Stimulated activated CD4-positive, alpha-beta T cell treated with anti-CD3 and anti-CD28 coated beads, Interleukin-4, amount 100 ng/mL, for 1 hour (primary cell): ENCODE measurements at regions not wholly inside any gene's neighbourhood (a gene's known extent, or its start where the extent isn't known, plus 50 kb on each side); places are given as distances from the start of the nearest gene placed in this dataset.
"Not testable (repeated sequence)": the region's sequence is repeated elsewhere in the genome, so short reads cannot be mapped to it uniquely, and the experiment has no call there.

ENCODE experiments used
- DNase-seq: peaks from one replicate; pipeline ENCODE4 v3.0.0-alpha.2; 2020

GRCh38 chr12:104906695-104907094, 51.4 kb downstream of the SLC41A2 start:
- no peak for DNase-seq

DNA sequence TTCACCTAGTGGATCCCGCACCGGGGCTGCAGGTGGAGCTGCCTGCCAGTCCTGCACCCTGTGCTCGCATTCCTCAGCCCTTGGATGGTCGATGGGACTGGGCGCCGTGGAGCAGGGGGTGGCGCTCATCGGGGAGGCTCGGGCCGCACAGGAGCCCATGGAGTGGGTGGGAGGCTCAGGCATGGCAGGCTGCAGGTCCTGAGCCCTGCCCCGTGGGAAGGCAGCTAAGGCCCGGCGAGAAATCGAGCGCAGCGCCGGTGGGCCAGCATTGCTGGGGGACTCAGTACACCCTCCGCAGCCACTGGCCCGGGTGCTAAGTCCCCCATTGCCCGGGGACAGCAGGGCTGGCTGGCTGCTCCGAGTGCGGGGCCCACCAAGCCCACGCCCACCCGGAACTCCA, 52.6 kb downstream of the SLC41A2 start:
- DNase-seq: not testable (repeated sequence)

DNA sequence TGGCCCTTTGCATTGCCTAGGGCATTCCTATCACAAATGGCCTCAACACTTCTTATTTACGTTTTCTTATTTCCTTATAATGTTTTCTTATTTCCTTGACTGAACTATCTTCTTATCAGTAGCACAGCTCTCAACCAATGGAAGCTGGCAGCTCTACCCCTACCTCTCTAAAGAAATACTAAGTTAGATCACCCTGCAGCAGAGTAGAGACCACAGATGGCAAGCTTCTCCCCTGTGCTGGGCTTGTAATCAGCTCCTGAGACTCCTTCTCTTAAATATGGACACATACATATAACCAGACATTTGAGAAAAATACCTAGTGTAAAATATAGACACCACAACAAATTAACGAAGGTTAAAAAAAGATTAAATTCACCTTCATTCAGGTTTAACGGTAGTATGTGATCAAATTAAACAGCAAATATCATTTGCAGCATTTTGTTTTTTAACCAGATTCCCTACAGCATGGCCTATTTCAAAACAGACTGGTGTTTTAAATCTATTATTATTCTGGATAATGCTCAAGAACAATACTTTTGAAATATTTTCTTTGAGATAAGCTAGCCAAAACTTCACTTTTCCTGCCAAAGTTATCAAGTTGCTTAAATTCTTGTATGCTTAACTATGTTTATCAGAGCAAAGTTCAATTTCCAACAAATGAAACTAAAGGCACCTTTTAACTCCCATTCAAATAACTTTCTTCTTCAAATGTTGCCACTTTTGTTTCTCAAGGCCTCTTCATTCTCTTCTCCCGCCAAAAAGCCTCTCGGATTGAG, 54.3 kb downstream of the SLC41A2 start:
- DNase-seq: no peak

DNA sequence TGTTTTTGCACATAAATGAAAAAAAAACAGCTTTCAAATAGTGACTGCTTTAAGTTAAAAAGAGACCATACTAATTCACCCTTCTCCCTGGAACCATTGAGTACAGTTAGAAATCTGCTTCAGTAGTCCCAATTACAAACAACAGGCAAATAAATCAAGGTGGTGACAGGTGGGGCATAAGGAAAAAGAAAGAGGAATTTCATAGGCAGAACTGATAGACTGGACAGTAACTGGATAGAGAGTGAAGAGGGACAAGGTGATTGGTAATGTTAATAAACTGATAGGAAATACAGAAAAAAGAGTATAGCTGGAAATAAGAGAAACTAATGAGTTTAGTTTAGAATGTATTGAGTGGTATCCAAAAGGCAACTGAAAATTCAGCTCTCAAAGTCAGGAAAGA, 56.0 kb downstream of the SLC41A2 start:
- no peak for DNase-seq

DNA sequence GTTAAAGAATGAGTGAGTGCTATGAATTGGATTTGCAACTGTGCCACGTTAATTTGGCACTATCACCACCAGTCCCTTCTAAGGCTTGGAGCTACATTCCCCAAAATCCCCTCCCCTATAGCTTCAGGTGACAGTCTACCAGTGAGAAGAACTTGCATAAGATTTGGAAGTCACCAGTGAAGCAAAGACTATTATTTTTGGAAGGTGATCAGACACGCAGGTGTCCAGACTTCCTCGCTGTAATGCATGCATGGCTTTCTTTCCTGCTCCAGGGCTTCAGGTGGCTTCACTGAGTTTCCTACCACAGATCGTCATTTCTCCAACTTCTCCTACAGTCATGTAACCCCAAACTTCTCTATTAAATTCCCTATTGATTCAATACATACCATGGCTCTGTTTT, 61.4 kb downstream of the SLC41A2 start:
- no peak for DNase-seq

GRCh38 chr12:104896146-104896545, 61.9 kb downstream of the SLC41A2 start:
- DNase-seq: no peak

DNA sequence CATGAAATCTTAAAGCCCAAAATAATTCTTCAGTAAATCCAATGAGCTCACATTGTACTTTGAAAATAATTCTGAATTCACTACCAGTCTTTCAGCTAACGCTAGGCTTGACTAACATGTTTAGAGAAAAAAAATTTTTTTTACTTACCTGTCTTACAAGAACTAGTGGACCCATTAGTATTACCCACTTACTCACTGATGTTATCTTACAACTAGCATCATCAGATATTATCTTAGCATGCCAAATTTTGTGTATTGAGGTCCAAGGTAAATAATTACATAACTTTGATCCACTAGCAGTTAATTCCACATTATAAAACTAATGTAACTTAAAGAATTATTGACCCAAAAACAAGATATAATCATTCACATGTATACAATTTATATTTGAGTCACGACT, 62.7 kb downstream of the SLC41A2 start:
- no peak for DNase-seq

DNA sequence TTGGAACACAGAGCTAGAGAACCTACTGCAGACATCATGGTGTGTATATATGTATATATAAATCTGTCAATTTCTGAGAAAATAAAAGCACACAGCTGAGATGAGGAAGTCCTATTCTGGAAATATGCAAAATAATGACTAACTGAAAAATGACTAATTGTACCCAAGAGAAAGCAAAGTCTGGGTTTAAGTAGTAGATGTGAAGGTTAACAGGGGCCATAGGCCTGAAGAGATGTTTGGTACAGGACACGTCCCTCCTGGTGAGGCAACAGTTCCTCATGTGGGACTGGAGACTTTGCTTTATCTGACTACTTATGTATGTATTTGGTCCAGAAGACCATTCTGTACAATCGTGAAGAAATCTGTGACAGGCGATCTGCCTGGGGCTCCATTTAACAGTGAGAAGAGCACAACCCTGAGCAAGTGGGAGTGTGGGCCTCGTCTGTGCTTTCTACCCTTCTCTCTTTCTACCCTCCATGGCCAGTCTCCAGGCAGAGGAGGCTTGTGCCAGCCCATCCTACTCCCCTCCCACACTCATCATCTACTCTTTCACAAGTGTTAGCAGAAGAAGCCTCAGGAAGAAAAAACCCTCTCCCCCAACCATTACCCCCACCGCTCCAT, 67.5 kb downstream of the SLC41A2 start:
- DNase-seq: no peak

DNA sequence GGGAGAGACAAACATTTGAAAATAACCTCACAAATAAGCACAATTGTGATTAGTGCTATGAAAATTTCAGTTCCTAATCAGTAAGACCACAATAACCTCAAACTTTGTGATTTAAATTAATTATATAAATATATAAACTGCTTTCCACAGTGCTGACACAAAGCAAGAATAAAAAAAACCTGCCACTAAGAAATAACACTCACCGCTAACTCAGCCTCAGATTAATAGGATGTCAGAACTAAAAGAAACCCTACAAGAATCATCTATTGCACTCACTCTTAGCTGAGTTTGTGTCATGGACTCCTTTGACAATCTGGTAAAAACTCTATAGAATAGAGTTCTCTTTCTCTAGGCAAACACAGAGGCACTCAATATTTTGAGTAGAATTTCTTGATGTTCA, 68.4 kb downstream of the SLC41A2 start:
- DNase-seq: no peak

DNA sequence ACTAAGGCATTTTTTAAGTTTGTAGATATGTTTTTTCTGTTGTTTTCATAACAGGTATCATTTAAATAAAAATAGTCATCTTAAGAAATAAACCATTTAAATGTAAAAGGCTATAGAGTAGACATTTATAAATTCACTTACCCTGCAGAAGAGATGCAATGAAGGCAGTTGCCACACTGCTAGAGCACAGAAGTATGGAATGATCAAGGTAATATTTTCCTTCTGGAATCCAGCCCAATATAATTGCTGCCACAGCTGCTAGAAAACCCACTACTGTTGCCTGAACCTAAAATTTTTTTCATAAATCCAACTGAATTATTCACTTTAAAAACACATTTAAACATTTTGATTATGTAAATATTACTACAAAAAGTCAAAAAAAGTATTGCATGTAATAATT, 69.2 kb downstream of the SLC41A2 start:
- DNase-seq: no peak

DNA sequence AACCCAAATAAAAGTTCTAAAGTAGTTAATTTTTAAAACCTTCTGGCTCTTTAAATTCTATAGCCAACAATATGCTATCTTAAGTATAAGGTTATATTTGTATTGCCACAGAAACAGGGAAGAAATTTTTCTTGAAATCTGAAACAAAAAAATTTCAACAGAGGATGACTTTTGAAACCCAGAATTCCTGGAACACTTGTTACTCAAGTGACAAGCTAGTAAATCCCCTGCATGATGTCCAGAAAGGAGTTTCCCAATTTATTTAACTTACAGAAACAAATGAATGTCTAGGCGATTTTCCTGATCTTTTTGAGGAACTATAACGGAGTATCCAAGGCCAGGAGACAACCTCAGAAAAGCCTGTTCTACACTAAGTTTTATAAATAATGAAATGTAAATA, 69.6 kb downstream of the SLC41A2 start:
- DNase-seq: no peak

- no peak for DNase-seq
These were observed 70.6 kb downstream of the SLC41A2 start for GRCh38 chr12:104887452-104887851.

DNA sequence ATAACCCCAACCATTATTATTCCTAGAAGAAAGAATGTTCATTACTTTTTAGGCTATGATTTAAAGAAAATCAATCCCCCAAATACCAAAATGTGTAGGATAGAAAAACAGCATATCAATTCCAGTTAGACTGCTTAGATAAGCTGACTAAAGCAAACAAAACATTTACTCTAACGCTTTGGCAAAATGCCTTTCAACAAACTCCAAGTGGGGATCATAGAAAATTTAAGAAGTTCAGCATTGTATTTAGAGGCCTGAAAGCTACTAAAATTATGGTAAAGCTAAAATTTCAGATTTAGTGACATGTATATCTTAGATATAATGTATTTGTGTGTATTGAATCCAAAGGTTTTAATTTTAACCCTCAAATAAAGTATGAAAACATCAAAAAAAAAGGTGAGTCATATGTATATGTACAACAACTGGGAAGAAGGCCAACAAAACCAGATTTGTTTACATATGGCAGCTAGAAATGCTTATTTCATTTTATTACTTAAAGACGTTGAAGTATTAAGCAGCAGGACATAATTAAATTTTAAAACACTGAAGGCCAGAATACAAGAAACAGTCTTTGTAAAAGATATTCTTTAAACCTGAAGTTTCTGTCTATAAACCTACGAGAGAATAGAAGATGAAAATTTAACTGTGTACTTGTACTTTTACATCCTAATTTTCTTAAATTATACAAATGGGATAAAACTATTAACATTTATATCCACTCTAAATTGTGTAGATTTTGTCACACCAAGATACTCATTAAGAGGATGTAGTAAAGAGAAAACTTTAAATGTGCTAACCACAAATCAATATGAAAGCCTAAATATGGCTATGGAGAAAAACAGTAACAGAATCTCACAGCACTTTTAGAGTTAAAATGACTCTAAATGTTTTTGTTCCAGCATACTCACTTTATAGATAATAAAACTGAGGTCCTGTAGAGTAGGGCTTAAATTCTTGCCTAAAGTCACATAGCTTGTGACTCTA, 71.4 kb downstream of the SLC41A2 start:
- no peak for DNase-seq

DNA sequence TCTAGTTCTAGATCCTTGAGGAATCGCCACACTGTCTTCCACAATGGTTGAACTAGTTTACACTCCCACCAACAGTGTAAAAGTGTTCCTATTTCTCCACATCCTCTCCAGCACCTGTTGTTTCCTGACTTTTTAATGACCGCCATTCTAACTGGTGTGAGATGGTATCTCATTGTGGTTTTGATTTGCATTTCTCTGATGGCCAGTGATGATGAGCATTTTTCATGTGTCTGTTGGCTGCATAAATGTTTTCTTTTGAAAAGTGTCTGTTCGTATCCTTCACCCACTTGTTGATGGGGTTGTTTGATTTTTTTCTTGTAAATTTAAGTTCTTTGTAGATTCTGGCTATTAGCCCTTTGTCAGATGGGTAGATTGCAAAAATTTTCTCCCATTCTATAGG, 79.2 kb downstream of the SLC41A2 start:
- DNase-seq: not testable (repeated sequence)

- DNase-seq: peak; percentile 29
These were observed 80.9 kb downstream of the SLC41A2 start for GRCh38 chr12:104877103-104877705.

DNA sequence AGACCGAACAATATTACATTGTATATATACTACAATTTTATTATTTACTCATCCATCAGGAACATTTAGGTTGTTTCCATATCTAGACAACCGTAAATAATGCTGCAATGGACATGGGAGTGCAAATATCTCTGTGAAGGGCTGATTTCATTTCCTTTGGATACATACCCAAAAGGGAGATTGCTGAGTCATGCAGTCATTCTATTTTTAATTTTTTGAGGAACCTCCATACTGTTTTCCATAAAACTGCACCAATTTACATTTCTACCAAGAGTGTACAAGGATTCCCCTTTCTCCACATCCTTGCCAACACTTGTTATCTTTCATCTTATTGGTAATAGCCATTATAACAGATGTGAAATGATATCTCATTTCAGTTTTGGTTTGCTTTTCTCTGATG, 84.7 kb downstream of the SLC41A2 start:
- DNase-seq: no peak

DNA sequence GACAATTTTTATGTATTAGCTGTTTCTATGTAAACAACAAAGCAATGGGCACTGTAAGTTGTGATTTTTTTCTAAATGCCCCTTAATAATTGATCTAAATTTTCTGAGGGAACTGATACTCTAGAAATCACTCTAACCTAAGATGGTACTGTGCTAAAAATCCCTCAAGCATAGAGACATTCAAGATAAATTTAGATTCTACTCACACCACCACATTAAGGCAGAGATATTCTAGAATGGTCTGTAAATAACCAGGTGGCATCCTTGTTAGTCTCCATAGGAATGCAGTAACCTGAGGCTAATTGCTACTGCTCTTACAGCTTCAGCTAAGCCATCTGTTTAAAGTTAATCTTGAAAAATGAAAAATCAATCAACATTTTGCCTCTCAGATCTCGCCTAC, 87.3 kb downstream of the SLC41A2 start:
- no peak for DNase-seq

- DNase-seq: no peak
These were observed 91.8 kb downstream of the SLC41A2 start for GRCh38 chr12:104866291-104866690.

GRCh38 chr12:104865080-104865479, 93.0 kb downstream of the SLC41A2 start:
- DNase-seq: no peak

DNA sequence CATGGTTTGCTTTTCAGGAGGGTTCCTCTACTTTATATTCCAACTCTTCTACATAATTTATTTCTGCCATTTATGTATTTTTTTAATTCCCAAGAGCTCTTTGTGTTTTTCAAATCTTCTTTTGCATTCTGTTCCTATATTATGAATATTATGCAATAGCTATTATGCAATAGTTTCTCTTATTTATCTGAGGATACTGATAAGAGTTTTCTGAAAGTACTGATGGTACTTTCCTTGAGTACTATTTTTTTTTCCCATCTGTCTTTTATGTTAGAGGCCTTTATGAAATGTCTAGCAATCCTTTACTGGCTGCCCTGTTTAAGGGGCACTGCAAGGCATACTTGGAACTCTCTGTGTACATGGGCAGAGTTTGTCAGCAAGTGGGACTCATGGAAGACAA, 93.4 kb downstream of the SLC41A2 start:
- DNase-seq: no peak

- DNase-seq: no peak
These were observed 94.7 kb downstream of the SLC41A2 start for GRCh38 chr12:104863296-104863948.
